HepG2 (cell line): ENCODE measurements at regions not wholly inside any gene's neighbourhood (a gene's known extent, or its start where the extent isn't known, plus 50 kb on each side); places are given as distances from the start of the nearest gene placed in this dataset.

Experiments
- ATAC-seq: fragments of 200-7000 bp; cut with Tn5 transposase; 3 replicates; pipeline ENCODE4 v1.9.1; 2020; ENCODE audit warnings: mild to moderate bottlenecking, moderate library complexity
- BruUV-seq: library from RNA; stranded (reverse); fragments of 400-500 nt; replicated peaks from 2 replicates; lab custom pipeline; 2021; lab: Mats Ljungman, UMichigan
- CTCF ChIA-PET: fragments of 300-600 bp; formaldehyde crosslinking; extraction: SDS; loops from one replicate; lab custom pipeline; 2021; ENCODE audit warnings: low total read pairs, inconsistent platforms, low intra/inter-chr PET ratio; lab: Yijun Ruan, JAX
- POLR2A ChIA-PET: fragments of 350-600 bp; sonication (Branson Sonifier 250); formaldehyde crosslinking; loops from one replicate; lab custom pipeline; 2020; ENCODE audit warnings: antibody characterized with exemption, inconsistent platforms; lab: Yijun Ruan, JAX
- DNase-seq: peaks from one replicate; pipeline ENCODE4 v3.0.0-alpha.2; 2015; ENCODE audit warnings: low spot score
- FAIRE-seq: peaks from 3 replicates; lab custom pipeline; 2011; peaks lifted over from hg19 to GRCh38; lab: Jason Lieb, UNC
- H2AFZ ChIP-seq: one replicate; pipeline ENCODE4 v1.6.1; 2011; ENCODE audit warnings: low read length, inconsistent platforms
- H3K27ac ChIP-seq: fragments of 300-600 bp; 3 replicates; pipeline ENCODE4 v1.8.0; 2011; ENCODE audit warnings: mixed run types, mild to moderate bottlenecking, mixed read lengths, low read length, inconsistent platforms; ENCODE audit not compliant: insufficient read depth; ENCODE audit errors: extremely low read length
- H3K27me3 ChIP-seq, 2 experiments: fragments of 200-600 bp in 1 of 2; 2 replicates in 1 of 2; 3 replicates in 1 of 2; pipeline versions ENCODE4 v1.6.0 to v1.8.0; 2011; ENCODE audit warnings: low read length in 2 of 2, mild to moderate bottlenecking in 2 of 2, moderate library complexity in 2 of 2, inconsistent platforms in 1 of 2; ENCODE audit not compliant: insufficient read depth in 2 of 2, control insufficient read depth in 1 of 2
- H3K36me3 ChIP-seq, 2 experiments: fragments of 200-600 bp in 1 of 2; replicated peaks in 1 of 2; 2 replicates in 1 of 2; 3 replicates in 1 of 2; pipeline versions ENCODE4 v1.5.1 to v1.8.0; 2011; ENCODE audit warnings: low read length in 2 of 2, inconsistent platforms in 1 of 2; ENCODE audit not compliant: insufficient read depth in 2 of 2, control insufficient read depth in 1 of 2
- H3K4me1 ChIP-seq: 2 replicates; pipeline ENCODE4 v1.5.1; 2012; ENCODE audit warnings: low read length, inconsistent platforms; ENCODE audit not compliant: insufficient read depth
- H3K4me2 ChIP-seq: 2 replicates; pipeline ENCODE4 v1.6.0; 2011; ENCODE audit warnings: low read depth, low read length, inconsistent platforms
- H3K4me3 ChIP-seq, 3 experiments: fragments of 200-600 bp in 1 of 3; sonication (generic), shearing (Covaris generic) in 1 of 3; replicated peaks in 1 of 3; 2 replicates each; pipeline ENCODE4 v1.5.1; 2011 to 2016; ENCODE audit warnings: low read length in 3 of 3, inconsistent platforms in 2 of 3, low read depth in 2 of 3, mild to moderate bottlenecking in 2 of 3, control low read depth in 1 of 3, mixed read lengths in 1 of 3; ENCODE audit not compliant: insufficient read depth in 1 of 3
- H3K79me2 ChIP-seq: one replicate; pipeline ENCODE4 v1.6.1; 2011; ENCODE audit warnings: low read length, inconsistent platforms; ENCODE audit not compliant: insufficient read depth
- H3K9ac ChIP-seq: 2 replicates; pipeline ENCODE4 v1.6.0; 2011; ENCODE audit warnings: mild to moderate bottlenecking, low read depth, low read length, inconsistent platforms; ENCODE audit not compliant: insufficient read depth
- H3K9me3 ChIP-seq: 2 replicates; pipeline ENCODE4 v1.5.1; 2012; ENCODE audit warnings: mild to moderate bottlenecking, low read length
- H4K20me1 ChIP-seq: 2 replicates; pipeline ENCODE4 v1.6.0; 2011; ENCODE audit warnings: inconsistent platforms, mild to moderate bottlenecking, low read length, moderate library complexity; ENCODE audit not compliant: insufficient read depth
- CBX5 ChIP-seq: sonication (generic); formaldehyde crosslinking; IDR thresholded peaks from 2 replicates; pipeline ENCODE4 v1.4.0; 2020; ENCODE audit warnings: missing genetic modification reagents, borderline replicate concordance
- CREB1 ChIP-seq, 2 experiments: fragments of 450-650 bp in 1 of 2; IDR thresholded peaks; 2 replicates each; pipeline ENCODE4 v1.6.1; 2016 to 2017; ENCODE audit warnings: control low read depth in 1 of 2, mild to moderate bottlenecking in 1 of 2, missing compliant biosample characterization in 1 of 2, missing genetic modification characterization in 1 of 2
- FOXO4 ChIP-seq: sonication (generic); formaldehyde crosslinking; conservative IDR thresholded peaks from 2 replicates; pipeline ENCODE4 v1.8.1; 2023; ENCODE audit warnings: missing genetic modification reagents
- GATAD1 ChIP-seq: IDR thresholded peaks from 2 replicates; pipeline ENCODE4 v1.6.1; 2016; ENCODE audit warnings: missing genetic modification reagents, missing compliant biosample characterization
- HINFP ChIP-seq: sonication (generic); formaldehyde crosslinking; IDR thresholded peaks from 2 replicates; pipeline ENCODE4 v1.4.0; 2020; ENCODE audit warnings: low read depth, mild to moderate bottlenecking, missing genetic modification reagents
- HMG20B ChIP-seq: conservative IDR thresholded peaks from 2 replicates; pipeline ENCODE4 v1.6.1; 2016; ENCODE audit warnings: missing genetic modification reagents, missing compliant biosample characterization
- HNRNPK ChIP-seq: fragments of 200-400 bp; formaldehyde crosslinking; IDR thresholded peaks from 2 replicates; pipeline ENCODE4 v1.6.1; 2018; ENCODE audit warnings: low read length, low read depth, moderate library complexity, mild to moderate bottlenecking; ENCODE audit not compliant: poor library complexity, severe bottlenecking
- ISL2 ChIP-seq: sonication (generic); formaldehyde crosslinking; IDR thresholded peaks from 2 replicates; pipeline ENCODE4 v1.5.0; 2020; ENCODE audit warnings: missing genetic modification reagents
- MAFG ChIP-seq: sonication (generic); formaldehyde crosslinking; IDR thresholded peaks from 2 replicates; pipeline ENCODE4 v1.5.1; 2020; ENCODE audit warnings: mild to moderate bottlenecking, missing genetic modification reagents
- MLLT10 ChIP-seq: sonication (generic); formaldehyde crosslinking; IDR thresholded peaks from 2 replicates; pipeline ENCODE4 v1.4.0; 2020; ENCODE audit warnings: missing genetic modification reagents
- NPAS2 ChIP-seq: sonication (generic); formaldehyde crosslinking; IDR thresholded peaks from 2 replicates; pipeline ENCODE4 v1.8.0; 2022; ENCODE audit warnings: mild to moderate bottlenecking, missing genetic modification reagents, borderline replicate concordance
- RFX3 ChIP-seq: IDR thresholded peaks from 2 replicates; pipeline ENCODE4 v1.6.1; 2016; ENCODE audit warnings: missing biosample characterization, missing genetic modification reagents
- U2AF1 ChIP-seq: fragments of 200-400 bp; formaldehyde crosslinking; optimal IDR thresholded peaks from 2 replicates; pipeline ENCODE3; 2017; ENCODE audit warnings: mild to moderate bottlenecking, low read depth, low read length
- ZBTB1 ChIP-seq: sonication (generic); formaldehyde crosslinking; IDR thresholded peaks from 2 replicates; pipeline ENCODE4 v1.4.0; 2020; ENCODE audit warnings: missing genetic modification reagents, borderline replicate concordance
- ZNF124 ChIP-seq: sonication (generic); formaldehyde crosslinking; IDR thresholded peaks from 2 replicates; pipeline ENCODE4 v1.4.0; 2020; ENCODE audit warnings: missing genetic modification reagents
- ZNF441 ChIP-seq: sonication (generic); formaldehyde crosslinking; IDR thresholded peaks from 2 replicates; pipeline ENCODE4 v1.7.0; 2021; ENCODE audit warnings: missing genetic modification reagents, borderline replicate concordance
- ZNF615 ChIP-seq: sonication (generic); formaldehyde crosslinking; IDR thresholded peaks from 2 replicates; pipeline ENCODE4 v1.5.0; 2020; ENCODE audit warnings: mild to moderate bottlenecking, missing genetic modification reagents, borderline replicate concordance
- WGBS: methylation state at CpG from one replicate; pipeline ENCODE4 v1.1.6; 2017; ENCODE audit warnings: low lambda C conversion rate; 5-methylcytosine and 5-hydroxymethylcytosine counted together
- in situ Hi-C: cut with HindIII; loops from 2 replicates; pipeline ENCODE4 v1.10.0; 2017; ENCODE audit warnings: low pct_unique_long_range_greater_than_20kb; ENCODE audit not compliant: extremely low pct_ligation_motif_present
- intact Hi-C: fragments of 100-400 bp; cut with micrococcal nuclease; formaldehyde crosslinking; loops from one replicate; pipeline ENCODE4 v1.10.0; 2022; ENCODE audit not compliant: unreplicated experiment
- TF ChIP-seq, protein P1 (sequence below): IDR thresholded peaks from 2 replicates; pipeline ENCODE4 v1.6.1; 2016; ENCODE audit warnings: missing genetic modification reagents, missing compliant biosample characterization
- TF ChIP-seq, protein P2 (sequence below): IDR thresholded peaks from 2 replicates; pipeline ENCODE4 v1.6.1; 2018; ENCODE audit warnings: missing genetic modification reagents

- Histone ChIP-seq H2AFZ (no peak overlapping the region), H3K4me1 (no peaks in the 10 kb centered on the region), H3K4me2 (no peak overlapping the region), H3K9ac (no peak overlapping the region), H3K9me3 (no peaks in the 10 kb centered on the region), H3K4me3 (no peak overlapping the region), H3K79me2 (no peaks in the 10 kb centered on the region), H3K27me3 (no peaks in the 10 kb centered on the region), H3K36me3 (no peaks in the 10 kb centered on the region), H4K20me1 (no peaks in the 10 kb centered on the region), H3K27ac (no peak overlapping the region)
- BruUV-seq, result no TSS peak
- WGBS, result under 1% methylated on average over 3 of the region's 5 CpGs
- intact Hi-C loops (no loop called here), in situ Hi-C loops (no loop called here)
- ATAC-seq, result no peak
- no peak for DNase-seq
- TF ChIP-seq MAFG (CRISPR knock-in tag) (no peak), U2AF1 (no peak), HINFP (CRISPR knock-in tag) (no peak), ZBTB1 (no peak), NPAS2 (CRISPR knock-in tag) (no peak), RFX3 (CRISPR knock-in tag) (no peak), FOXO4 (CRISPR knock-in tag) (no peak), GATAD1 (no peak), ISL2 (CRISPR knock-in tag) (no peak), ZNF441 (no peak), MLLT10 (no peak), HNRNPK (no peak), ZNF615 (CRISPR knock-in tag) (no peak), HMG20B (CRISPR knock-in tag) (no peak), CBX5 (CRISPR knock-in tag) (no peak), ZNF124 (CRISPR knock-in tag) (no peak), CREB1 (IDR thresholded peaks at IDR 0.05) (no peak), CREB1 (CRISPR knock-in tag; IDR thresholded peaks at IDR 0.05) (no peak)
- TF ChIP-seq, protein P1, sequence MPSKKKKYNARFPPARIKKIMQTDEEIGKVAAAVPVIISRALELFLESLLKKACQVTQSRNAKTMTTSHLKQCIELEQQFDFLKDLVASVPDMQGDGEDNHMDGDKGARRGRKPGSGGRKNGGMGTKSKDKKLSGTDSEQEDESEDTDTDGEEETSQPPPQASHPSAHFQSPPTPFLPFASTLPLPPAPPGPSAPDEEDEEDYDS (CRISPR knock-in tag), result no peak
- TF ChIP-seq, protein P2, sequence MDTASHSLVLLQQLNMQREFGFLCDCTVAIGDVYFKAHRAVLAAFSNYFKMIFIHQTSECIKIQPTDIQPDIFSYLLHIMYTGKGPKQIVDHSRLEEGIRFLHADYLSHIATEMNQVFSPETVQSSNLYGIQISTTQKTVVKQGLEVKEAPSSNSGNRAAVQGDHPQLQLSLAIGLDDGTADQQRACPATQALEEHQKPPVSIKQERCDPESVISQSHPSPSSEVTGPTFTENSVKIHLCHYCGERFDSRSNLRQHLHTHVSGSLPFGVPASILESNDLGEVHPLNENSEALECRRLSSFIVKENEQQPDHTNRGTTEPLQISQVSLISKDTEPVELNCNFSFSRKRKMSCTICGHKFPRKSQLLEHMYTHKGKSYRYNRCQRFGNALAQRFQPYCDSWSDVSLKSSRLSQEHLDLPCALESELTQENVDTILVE (CRISPR knock-in tag), result no peak
- FAIRE-seq, result no peak
- ChIA-PET CTCF (no interaction called here), POLR2A (no interaction called here)
Observed at GRCh38 chr13:94956417-94957110, 244.2 kb upstream of the SOX21 start.
